ENCODE measurements at regions not wholly inside any gene's neighbourhood (a gene's known extent, or its start where the extent isn't known, plus 50 kb on each side); places are given as distances from the start of the nearest gene placed in this dataset.
"Not testable (repeated sequence)": the region's sequence is repeated elsewhere in the genome, so short reads cannot be mapped to it uniquely, and the experiment has no call there.

- DNase-seq (ENCODE audit: low spot score): no peak
Observed at GRCh38 chr6:19608546-19608945, 228.6 kb upstream of the ID4 start.

GRCh38 chr6:19609972-19610641, 227.1 kb upstream of the ID4 start:
- DNase-seq (ENCODE audit: low spot score): no peak

DNA sequence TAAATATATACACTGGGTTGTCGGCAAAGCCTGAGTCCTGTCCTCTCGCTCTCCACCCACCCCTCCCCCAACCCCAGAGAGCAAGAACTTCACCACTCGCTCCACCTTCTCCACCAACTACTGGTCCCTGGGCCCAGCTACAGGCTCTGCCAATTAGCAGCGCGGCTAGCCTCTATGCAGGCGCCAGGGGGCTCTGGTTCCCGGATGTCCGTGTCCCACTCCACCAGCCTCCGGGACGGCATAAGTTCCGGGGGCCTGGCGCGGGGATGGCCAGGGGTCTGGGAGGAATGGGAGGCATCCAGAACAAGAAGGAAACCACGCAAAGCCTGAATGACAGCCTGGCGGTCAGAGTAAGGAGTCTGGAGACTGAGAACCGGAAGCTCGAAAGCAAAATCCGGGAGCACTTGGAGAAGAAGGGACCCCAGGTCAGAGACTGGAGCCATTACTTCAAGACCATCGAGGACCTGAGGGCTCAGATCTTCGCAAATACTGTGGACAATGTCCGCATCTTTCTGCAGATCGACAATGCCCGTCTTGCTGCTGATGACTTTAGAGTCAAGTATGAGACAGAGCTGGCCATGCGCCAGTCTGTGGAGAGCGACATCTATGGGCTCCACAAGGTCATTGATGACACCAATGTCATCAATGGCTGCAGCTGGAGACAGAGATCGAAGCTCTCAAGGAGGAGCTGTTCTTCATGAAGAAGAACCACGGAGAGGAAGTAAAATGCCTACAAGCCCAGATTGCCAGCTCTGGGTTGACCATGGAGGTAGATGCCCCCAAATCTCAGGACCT, 224.3 kb upstream of the ID4 start:
- DNase-seq (ENCODE audit: low spot score): not testable (repeated sequence)

- no peak for DNase-seq (ENCODE audit: low spot score)
Observed at GRCh38 chr6:19613678-19614077, 223.5 kb upstream of the ID4 start.

DNA sequence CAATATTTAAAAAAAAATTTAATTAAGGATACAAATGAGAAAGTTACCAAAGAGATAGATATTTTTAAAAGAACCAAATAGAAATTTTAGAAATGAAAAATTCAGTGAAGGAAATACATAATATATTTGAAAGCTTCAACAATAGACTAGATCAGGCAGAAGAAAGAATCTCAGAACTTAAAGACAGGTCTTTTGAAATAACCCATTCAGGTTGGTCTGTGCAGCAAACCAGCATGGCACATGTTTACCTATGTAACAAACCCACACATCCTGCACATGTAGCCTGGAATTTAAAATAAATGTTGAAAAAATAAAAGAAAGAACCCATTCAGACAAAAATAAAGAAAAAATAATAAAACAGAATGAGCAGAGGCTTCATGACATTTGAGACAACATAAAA, 221.1 kb upstream of the ID4 start:
- no peak for DNase-seq (ENCODE audit: low spot score)

DNA sequence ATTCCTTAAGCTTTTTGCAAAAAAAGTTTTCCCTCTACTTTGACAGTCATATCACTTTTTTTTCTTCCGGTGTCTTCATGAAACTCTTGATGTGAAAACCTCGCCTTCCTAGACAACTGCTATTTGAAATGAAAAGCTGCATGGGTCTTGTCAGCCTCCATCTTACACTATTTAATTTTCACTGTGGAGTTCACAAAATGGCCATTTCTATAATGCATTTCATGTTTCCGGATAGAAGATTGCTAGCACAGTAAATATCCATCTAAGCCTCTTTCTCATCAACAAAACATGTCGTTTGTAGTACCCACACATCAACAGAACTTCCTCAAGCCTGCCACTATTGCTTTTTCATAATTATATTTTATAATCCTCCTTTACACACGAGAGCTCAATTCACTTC, 204.9 kb upstream of the ID4 start:
- DNase-seq (ENCODE audit: low spot score): no peak

GRCh38 chr6:19632786-19633185, 204.4 kb upstream of the ID4 start:
- no peak for DNase-seq (ENCODE audit: low spot score)

DNA sequence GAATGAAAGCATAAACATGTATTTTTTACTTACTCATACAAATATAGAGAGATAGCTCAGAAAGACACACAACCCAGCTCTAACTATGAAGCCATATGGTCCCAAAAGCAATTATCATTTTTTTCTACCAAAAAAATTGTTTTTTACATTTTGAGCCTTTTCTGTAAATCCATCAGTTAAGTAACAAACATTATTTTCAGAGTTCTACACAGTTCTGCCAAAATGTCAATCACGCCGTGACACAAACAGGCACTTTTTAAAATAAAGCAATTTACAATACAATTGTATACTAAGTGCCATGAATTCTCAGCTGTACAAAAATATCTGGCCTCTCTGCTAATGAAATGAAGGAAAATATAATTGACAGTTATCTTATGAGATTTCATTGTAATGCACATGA, 201.4 kb upstream of the ID4 start:
- DNase-seq (ENCODE audit: low spot score): no peak

- DNase-seq (ENCODE audit: low spot score): no peak
Observed at GRCh38 chr6:19637010-19637409, 200.2 kb upstream of the ID4 start.

- DNase-seq (ENCODE audit: low spot score): no peak
Observed at GRCh38 chr6:19638931-19639330, 198.2 kb upstream of the ID4 start.

- DNase-seq (ENCODE audit: low spot score): no peak
Observed at GRCh38 chr6:19643287-19643686, 193.9 kb upstream of the ID4 start.

DNA sequence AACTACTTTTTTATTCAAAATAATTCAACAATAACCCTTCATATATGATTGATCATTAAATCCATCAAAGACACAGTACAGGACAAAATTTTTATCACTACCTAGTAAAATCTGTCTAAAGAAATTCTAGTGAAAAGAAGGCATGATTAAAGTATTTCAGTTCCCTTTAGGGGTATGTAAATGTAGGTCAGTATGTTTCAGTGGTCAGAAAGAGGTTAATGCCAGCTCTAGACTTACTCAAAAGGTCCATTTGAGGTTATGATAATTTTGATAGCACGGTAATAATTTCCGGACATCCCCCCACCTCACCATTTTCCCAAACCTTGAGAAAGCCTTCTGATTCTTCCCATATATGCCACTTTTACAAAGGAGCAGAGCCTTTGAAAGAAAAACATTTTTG, 193.5 kb upstream of the ID4 start:
- no peak for DNase-seq (ENCODE audit: low spot score)

DNA sequence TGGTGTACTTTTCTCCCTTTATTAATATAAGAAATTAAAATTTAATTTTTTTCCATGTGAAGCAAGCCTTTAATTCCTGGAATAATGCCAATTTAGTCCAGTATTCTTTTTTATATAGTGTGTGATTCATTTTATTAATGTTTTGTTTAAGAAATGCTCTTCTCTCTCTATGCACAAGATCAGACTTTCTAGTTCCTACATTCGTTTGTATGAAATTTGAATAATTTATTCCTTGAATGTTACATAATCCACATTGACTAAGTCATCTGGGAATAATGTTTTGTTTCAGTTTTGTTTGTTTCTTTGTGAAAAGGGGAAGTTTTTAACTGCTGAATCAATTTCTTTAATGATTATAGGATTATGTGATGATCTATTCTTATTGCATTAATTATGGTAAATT, 181.4 kb upstream of the ID4 start:
- DNase-seq (ENCODE audit: low spot score): no peak

DNA sequence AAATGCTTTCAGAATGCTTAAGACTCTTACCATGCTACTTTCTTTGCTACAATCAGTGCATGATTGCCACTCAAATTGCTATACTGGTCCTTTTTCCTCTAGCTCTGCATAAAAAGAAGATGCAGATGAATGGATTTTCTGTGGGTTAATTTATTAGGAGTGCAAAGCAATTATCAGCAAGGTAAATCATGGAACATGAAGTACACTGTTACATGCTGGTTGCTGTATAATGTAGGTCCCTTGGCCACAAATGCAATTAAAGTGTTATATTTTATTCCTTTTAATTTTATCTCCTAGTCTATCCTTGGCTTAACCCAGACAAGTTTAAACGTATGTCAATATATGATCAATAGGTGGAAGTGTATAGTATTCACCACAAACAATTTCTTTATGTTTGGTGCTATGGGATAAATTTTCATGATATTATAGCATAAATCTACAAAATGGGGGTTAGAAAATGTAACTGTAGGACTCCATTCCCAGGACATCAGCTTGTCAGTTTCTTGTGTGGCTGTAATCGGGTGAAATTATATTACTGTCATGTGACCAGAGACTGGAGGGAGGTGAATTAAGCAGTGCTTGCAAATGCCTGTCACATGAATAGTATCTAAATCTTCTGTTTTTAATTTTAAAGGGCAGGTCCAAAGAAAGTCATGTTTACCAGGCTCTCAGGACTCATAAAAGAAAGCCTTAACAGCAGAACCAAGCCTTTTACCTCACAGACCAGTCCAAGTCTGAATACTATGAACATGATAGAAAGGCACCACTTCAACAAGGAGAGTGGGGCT, 176.9 kb upstream of the ID4 start:
- no peak for DNase-seq (ENCODE audit: low spot score)

GRCh38 chr6:19662911-19663310, 174.3 kb upstream of the ID4 start:
- no peak for DNase-seq (ENCODE audit: low spot score)

DNA sequence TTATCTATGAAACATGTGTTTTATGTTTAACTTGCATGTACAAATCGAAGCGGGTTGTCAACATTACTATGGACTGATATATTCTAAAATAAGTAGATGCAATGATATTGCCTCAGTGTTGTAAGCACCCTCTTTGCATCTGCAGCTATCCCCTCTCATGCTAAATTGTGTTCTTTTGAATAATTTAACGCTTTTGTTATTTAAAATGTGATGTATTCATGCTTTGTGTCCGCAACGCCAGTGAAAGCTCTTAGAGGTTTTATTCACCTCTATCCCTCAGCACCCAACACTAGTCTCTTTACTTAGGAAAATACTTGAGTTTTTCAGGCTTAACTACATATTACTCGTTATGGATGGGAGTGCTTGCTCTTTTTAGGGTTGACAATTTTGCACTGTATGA, 173.7 kb upstream of the ID4 start:
- no peak for DNase-seq (ENCODE audit: low spot score)

DNA sequence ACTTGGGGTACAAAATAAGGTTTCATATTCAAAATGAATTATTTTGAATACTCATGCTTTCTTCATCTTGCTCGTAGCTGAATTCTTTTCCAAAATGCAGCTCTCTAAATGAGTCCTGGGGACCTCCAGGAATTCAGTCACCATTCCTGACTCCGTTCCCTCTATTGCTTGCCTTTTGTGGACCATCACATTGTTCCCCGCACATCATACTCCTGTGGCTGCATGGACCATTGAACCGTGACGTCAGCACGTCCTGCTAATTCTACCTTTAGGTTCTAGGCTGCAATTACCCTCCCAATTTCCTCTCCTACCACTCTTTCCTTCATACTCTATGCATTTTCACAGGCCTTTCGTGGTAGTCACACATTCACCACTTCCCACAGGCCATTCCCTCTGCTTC, 173.1 kb upstream of the ID4 start:
- DNase-seq (ENCODE audit: low spot score): no peak

- no peak for DNase-seq (ENCODE audit: low spot score)
Observed at GRCh38 chr6:19664878-19665612, 172.1 kb upstream of the ID4 start.

GRCh38 chr6:19665613-19665909, 171.6 kb upstream of the ID4 start:
- no peak for DNase-seq (ENCODE audit: low spot score)

- no peak for DNase-seq (ENCODE audit: low spot score)
Observed at GRCh38 chr6:19668710-19669109, 168.5 kb upstream of the ID4 start.

GRCh38 chr6:19669206-19669605, 168.0 kb upstream of the ID4 start:
- no peak for DNase-seq (ENCODE audit: low spot score)

GRCh38 chr6:19682859-19683258, 154.3 kb upstream of the ID4 start:
- no peak for DNase-seq (ENCODE audit: low spot score)
